ENCODE measurements at regions not wholly inside any gene's neighbourhood (a gene's known extent, or its start where the extent isn't known, plus 50 kb on each side); places are given as distances from the start of the nearest gene placed in this dataset.

DNA sequence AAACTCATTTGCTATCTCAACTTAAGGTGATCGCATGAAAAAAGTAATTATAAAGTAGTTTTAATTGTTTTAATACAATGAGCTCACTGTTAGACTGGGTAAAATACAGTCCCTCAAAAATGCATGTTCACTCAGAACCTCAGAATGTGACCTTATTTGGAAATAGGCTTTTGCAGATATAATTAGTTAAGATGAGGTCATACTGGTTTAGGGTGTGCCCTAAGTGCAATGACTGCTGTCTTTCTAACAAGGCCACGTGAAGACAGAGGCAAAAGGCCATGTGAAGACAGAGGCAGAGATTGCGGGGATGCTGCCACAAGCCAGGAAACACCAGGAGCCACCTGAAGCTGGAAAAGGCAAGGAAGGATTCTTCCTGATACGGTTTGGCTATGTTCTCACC, 262.1 kb downstream of the NKX6-1 start:
- TF ChIP-seq ELF4 (IDR thresholded peaks at IDR 0.05) (no peak), SP1 (IDR thresholded peaks at IDR 0.05) (no peak), ZNF384 (IDR thresholded peaks at IDR 0.05) (no peak), FOXA1 (IDR thresholded peaks at IDR 0.05) (no peak)
